ENCODE measurements at regions not wholly inside any gene's neighbourhood (a gene's known extent, or its start where the extent isn't known, plus 50 kb on each side); places are given as distances from the start of the nearest gene placed in this dataset.

DNA sequence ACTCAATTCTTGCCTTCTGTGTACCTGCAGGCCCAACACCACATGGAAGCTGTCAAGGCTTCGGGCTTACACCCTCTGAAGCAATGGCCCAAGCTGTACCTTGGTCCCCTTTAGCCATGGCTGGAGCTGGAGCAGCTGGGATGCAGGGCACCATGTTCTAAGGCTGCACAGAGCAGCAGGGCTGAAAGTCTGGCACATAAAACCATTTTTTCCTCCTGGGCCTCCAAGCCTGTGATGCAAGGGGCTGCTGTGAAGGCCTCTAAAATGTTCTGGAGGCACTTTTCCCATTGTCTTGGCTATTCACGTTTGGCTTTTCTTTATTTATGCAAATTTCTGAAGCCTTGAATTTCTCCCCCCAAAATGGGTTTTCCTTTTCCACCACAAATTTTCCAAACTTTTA, 102.1 kb upstream of the SLC5A12 start:
- TF ChIP-seq FOXP2 (optimal IDR thresholded peaks at IDR 0.05; ENCODE audit: borderline replicate concordance, extremely low read depth, extremely low read length, insufficient read depth) (no peak), POLR2AphosphoS5 (IDR thresholded peaks at IDR 0.05; ENCODE audit: low read depth, low read length) (no peak), SIN3A (IDR thresholded peaks at IDR 0.05; ENCODE audit: borderline replicate concordance, insufficient read depth, low read length) (no peak), TAF1 (IDR thresholded peaks at IDR 0.05; ENCODE audit: borderline replicate concordance, insufficient read depth, low read length) (no peak)
- TF ChIP-seq, protein P1, sequence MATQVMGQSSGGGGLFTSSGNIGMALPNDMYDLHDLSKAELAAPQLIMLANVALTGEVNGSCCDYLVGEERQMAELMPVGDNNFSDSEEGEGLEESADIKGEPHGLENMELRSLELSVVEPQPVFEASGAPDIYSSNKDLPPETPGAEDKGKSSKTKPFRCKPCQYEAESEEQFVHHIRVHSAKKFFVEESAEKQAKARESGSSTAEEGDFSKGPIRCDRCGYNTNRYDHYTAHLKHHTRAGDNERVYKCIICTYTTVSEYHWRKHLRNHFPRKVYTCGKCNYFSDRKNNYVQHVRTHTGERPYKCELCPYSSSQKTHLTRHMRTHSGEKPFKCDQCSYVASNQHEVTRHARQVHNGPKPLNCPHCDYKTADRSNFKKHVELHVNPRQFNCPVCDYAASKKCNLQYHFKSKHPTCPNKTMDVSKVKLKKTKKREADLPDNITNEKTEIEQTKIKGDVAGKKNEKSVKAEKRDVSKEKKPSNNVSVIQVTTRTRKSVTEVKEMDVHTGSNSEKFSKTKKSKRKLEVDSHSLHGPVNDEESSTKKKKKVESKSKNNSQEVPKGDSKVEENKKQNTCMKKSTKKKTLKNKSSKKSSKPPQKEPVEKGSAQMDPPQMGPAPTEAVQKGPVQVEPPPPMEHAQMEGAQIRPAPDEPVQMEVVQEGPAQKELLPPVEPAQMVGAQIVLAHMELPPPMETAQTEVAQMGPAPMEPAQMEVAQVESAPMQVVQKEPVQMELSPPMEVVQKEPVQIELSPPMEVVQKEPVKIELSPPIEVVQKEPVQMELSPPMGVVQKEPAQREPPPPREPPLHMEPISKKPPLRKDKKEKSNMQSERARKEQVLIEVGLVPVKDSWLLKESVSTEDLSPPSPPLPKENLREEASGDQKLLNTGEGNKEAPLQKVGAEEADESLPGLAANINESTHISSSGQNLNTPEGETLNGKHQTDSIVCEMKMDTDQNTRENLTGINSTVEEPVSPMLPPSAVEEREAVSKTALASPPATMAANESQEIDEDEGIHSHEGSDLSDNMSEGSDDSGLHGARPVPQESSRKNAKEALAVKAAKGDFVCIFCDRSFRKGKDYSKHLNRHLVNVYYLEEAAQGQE (IDR thresholded peaks at IDR 0.05; ENCODE audit: insufficient read depth in 1 of 2, low read depth in 2 of 2, low read length in 2 of 2), result no peak

DNA sequence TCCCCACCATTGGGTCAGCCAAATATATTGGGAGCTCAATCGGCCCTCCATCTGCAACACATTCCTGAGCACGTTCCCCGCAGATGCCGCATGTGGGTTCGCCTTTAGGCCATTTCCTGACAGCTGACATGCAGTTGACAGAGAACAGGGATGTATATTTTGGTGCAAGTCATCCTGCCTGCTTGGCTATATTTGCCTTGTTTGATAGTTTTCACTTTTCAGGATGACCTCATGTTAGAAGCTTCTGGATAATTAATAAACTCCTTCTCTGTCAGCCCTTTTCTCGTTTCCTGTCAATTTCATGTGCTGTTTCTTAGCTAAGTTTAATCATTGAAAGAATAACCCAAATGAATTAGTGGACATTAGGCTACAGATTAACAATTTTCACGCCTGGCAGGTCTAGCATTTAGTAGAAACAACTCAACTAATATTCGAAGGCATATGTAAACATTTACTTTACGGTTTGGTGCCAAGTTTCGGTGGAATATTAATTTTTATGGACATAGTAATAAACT, 105.8 kb upstream of the SLC5A12 start:
- TF ChIP-seq SIN3A (IDR thresholded peaks at IDR 0.05; ENCODE audit: borderline replicate concordance, insufficient read depth, low read length) (peak; percentile 89; the same call in 1 of the 2 replicates), TAF1 (IDR thresholded peaks at IDR 0.05; ENCODE audit: borderline replicate concordance, insufficient read depth, low read length) (no peak), POLR2AphosphoS5 (IDR thresholded peaks at IDR 0.05; ENCODE audit: low read depth, low read length) (no peak), FOXP2 (optimal IDR thresholded peaks at IDR 0.05; ENCODE audit: borderline replicate concordance, extremely low read depth, extremely low read length, insufficient read depth) (peak; percentile 64)
- TF ChIP-seq, protein P1 (IDR thresholded peaks at IDR 0.05; ENCODE audit: insufficient read depth in 1 of 2, low read depth in 2 of 2, low read length in 2 of 2), result peak in 1 of 2 experiments; percentile 48; a peak in 1 of 4 replicates

DNA sequence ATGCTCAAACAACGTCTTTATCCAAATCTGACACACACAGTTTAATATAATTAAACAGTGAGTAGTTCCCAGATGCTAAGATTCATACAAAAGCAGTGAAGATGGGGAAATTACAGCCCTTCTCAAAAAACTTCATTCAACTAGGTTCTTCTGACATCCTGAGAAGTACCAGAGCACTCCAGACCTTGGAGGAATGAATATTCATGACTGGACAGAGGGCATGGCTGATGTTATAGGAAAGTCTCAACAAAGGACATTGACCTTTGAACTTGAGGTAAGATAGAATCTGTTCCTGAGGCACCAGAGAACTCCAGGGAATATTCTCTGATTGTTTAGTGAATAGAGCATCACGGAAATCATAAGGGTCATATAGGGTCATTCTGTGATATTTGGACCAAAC, 106.4 kb upstream of the SLC5A12 start:
- no peak for TF ChIP-seq FOXP2 (optimal IDR thresholded peaks at IDR 0.05; ENCODE audit: borderline replicate concordance, extremely low read depth, extremely low read length, insufficient read depth)
- TF ChIP-seq POLR2AphosphoS5 (IDR thresholded peaks at IDR 0.05; ENCODE audit: low read depth, low read length), result no peak
- TF ChIP-seq, protein P1 (IDR thresholded peaks at IDR 0.05; ENCODE audit: insufficient read depth in 1 of 2, low read depth in 2 of 2, low read length in 2 of 2), result peak in 1 of 2 experiments; percentile 45; a peak in 2 of 4 replicates
- no peak for TF ChIP-seq SIN3A (IDR thresholded peaks at IDR 0.05; ENCODE audit: borderline replicate concordance, insufficient read depth, low read length)
- TF ChIP-seq TAF1 (IDR thresholded peaks at IDR 0.05; ENCODE audit: borderline replicate concordance, insufficient read depth, low read length), result no peak

DNA sequence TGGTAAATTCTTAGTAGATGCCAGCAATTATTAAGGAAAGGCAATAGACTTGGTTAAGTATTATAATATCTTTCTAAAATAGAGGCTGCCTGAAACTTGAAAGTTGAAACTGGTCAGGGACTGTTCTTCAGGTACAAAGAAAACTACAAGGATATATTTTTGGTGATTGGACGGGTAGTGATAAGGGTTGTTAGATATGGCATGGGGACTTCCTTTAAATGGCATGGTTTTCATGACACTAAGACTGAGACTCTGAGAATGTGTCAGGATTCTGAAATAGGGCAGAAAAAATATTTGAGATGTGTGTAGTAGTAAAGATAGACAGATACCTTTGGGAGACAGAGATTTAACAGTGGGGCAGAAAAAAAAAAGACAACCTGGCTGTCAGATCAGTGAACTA, 108.4 kb upstream of the SLC5A12 start:
- TF ChIP-seq TAF1 (IDR thresholded peaks at IDR 0.05; ENCODE audit: borderline replicate concordance, insufficient read depth, low read length), result no peak
- no peak for TF ChIP-seq POLR2AphosphoS5 (IDR thresholded peaks at IDR 0.05; ENCODE audit: low read depth, low read length)

DNA sequence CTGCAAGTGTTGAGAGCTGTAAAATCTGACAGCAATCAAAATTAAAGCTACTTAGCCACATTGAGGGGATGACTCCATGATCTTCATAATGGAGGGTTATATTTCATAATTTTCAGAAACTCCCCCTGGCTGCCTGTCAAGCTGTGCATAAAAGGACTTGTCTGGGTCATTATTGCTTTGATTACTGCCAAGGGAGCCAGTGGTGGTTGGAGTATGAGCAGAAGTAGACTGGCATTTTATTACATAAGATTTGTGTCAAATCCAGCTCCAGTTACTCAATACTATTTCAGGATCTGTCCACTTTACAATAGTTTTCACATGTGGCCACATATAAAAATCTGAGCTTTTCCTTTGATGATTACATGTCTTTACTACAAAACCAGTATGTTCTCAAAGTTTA, 108.9 kb upstream of the SLC5A12 start:
- TF ChIP-seq SIN3A (IDR thresholded peaks at IDR 0.05; ENCODE audit: borderline replicate concordance, insufficient read depth, low read length) (no peak), TAF1 (IDR thresholded peaks at IDR 0.05; ENCODE audit: borderline replicate concordance, insufficient read depth, low read length) (no peak), POLR2AphosphoS5 (IDR thresholded peaks at IDR 0.05; ENCODE audit: low read depth, low read length) (no peak), FOXP2 (optimal IDR thresholded peaks at IDR 0.05; ENCODE audit: borderline replicate concordance, extremely low read depth, extremely low read length, insufficient read depth) (no peak)
- TF ChIP-seq, protein P1 (IDR thresholded peaks at IDR 0.05; ENCODE audit: insufficient read depth in 1 of 2, low read depth in 2 of 2, low read length in 2 of 2), result no peak
